ENCODE measurements at regions not wholly inside any gene's neighbourhood (a gene's known extent, or its start where the extent isn't known, plus 50 kb on each side); places are given as distances from the start of the nearest gene placed in this dataset.

DNA sequence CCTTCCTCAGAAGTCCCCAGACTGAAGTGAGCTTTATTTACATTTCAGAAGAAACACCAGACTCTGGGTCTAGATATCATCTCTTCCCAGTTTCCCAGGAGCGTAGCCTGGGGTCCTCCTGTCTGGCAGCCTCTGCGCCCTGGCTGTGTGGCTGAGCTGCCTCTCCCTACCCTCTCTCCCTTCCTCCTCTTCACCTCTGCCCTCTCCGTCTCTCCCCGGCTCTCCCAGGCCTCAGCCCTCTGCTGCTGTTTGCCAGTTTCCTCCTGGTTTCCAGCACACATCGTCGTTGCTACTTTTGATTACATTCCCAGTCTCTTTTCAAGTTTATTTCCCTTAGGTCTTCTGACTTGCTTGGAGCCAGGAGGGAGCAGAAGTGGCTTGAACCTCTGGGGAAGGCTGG lies 91.1 kb upstream of the DISP3 start:
- Histone ChIP-seq H3K36me3 (replicated peaks in 1 of 2; ENCODE audit: control insufficient read depth in 1 of 2, insufficient read depth in 2 of 2, low read length in 1 of 2) (no peaks in the 10 kb centered on the region), H3K9me3 (no peaks in the 10 kb centered on the region), H3K27me3 (ENCODE audit: insufficient read depth) (no peaks in the 10 kb centered on the region; the same call in 1 of the 2 replicates), H2AFZ (ENCODE audit: low read depth) (no peak overlapping the region), H3K9ac (no peak overlapping the region), H3K4me1 (ENCODE audit: control insufficient read depth in 1 of 2, insufficient read depth in 2 of 2, low read depth in 1 of 2, low read length in 1 of 2) (peaks cover 0 to 4% of the 10 kb centered on the region in 2 experiments; a peak in 1 of 4 replicates), H3K27ac (ENCODE audit: low read depth in 2 of 2, low read length in 1 of 2) (no peak overlapping the region), H3K9me2 (no peaks in the 10 kb centered on the region), H3K4me2 (no peak overlapping the region), H3K79me2 (ENCODE audit: insufficient read depth) (no peaks in the 10 kb centered on the region), H3K4me3 (ENCODE audit: low read depth in 2 of 2, low read length in 1 of 2) (no peak overlapping the region), H3F3A (replicated peaks; ENCODE audit: insufficient read depth) (no peaks in the 10 kb centered on the region), H4K20me1 (ENCODE audit: insufficient read depth) (no peaks in the 10 kb centered on the region)
- WGBS (ENCODE audit: low lambda C conversion rate) = 9% methylated on average over 6 of the region's 6 CpGs
- ChIA-PET POLR2A (no interaction called here), CTCF (interaction anchor here (1.0 to 1.1 kb wide), 2 partner anchors 11 to 102 kb away, joined by 3 read pairs; no protein-coding TSS in a partner anchor)
- TF ChIP-seq JUND (IDR thresholded peaks at IDR 0.05) = no peak
- TF ChIP-seq, protein P1, sequence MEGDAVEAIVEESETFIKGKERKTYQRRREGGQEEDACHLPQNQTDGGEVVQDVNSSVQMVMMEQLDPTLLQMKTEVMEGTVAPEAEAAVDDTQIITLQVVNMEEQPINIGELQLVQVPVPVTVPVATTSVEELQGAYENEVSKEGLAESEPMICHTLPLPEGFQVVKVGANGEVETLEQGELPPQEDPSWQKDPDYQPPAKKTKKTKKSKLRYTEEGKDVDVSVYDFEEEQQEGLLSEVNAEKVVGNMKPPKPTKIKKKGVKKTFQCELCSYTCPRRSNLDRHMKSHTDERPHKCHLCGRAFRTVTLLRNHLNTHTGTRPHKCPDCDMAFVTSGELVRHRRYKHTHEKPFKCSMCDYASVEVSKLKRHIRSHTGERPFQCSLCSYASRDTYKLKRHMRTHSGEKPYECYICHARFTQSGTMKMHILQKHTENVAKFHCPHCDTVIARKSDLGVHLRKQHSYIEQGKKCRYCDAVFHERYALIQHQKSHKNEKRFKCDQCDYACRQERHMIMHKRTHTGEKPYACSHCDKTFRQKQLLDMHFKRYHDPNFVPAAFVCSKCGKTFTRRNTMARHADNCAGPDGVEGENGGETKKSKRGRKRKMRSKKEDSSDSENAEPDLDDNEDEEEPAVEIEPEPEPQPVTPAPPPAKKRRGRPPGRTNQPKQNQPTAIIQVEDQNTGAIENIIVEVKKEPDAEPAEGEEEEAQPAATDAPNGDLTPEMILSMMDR (IDR thresholded peaks at IDR 0.05) = no peak
- TF ChIP-seq, protein P2, sequence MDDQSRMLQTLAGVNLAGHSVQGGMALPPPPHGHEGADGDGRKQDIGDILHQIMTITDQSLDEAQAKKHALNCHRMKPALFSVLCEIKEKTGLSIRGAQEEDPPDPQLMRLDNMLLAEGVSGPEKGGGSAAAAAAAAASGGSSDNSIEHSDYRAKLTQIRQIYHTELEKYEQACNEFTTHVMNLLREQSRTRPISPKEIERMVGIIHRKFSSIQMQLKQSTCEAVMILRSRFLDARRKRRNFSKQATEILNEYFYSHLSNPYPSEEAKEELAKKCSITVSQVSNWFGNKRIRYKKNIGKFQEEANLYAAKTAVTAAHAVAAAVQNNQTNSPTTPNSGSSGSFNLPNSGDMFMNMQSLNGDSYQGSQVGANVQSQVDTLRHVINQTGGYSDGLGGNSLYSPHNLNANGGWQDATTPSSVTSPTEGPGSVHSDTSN (IDR thresholded peaks at IDR 0.05) = no peak
- no peak for TF ChIP-seq FOXM1 (IDR thresholded peaks at IDR 0.05; ENCODE audit: low read depth)
- DNase-seq = no peak

DNA sequence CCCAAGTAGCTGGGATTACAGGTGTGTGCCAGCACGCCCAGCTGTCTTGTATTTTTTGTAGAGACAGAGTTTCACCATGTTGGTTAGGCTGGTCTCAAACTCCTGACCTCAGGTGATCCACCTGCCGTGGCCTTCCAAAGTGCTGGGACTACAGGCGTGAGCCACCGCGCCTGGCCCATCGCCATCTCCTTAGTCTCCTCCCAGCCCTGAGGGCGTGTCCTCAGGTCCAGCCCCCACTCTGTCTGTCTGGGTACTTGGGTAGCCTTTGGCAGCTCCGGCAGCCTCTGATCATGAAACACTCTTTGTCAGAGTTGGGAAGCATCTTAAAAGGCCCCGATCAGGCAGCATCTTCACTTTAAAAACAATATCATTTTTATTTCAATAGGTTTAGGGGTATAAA lies 90.3 kb upstream of the DISP3 start:
- H3K9me2 ChIP-seq = no peaks in the 10 kb centered on the region
- no peaks in the 10 kb centered on the region for H3K79me2 ChIP-seq (ENCODE audit: insufficient read depth)
- H3F3A ChIP-seq (replicated peaks; ENCODE audit: insufficient read depth) = no peaks in the 10 kb centered on the region
- no peak overlapping the region for H2AFZ ChIP-seq (ENCODE audit: low read depth)
- no peak overlapping the region for H3K4me2 ChIP-seq
- TF ChIP-seq POLR2AphosphoS5 (IDR thresholded peaks at IDR 0.05; ENCODE audit: low read depth, low read length) (no peak), NRF1 (IDR thresholded peaks at IDR 0.05; ENCODE audit: low read depth, low read length) (no peak), FOXM1 (IDR thresholded peaks at IDR 0.05; ENCODE audit: low read depth) (no peak), EP300 (IDR thresholded peaks at IDR 0.05; ENCODE audit: borderline replicate concordance in 1 of 2, low read depth in 1 of 2, low read length in 1 of 2) (no peak), JUND (IDR thresholded peaks at IDR 0.05) (no peak), YY1 (IDR thresholded peaks at IDR 0.05; ENCODE audit: low read depth) (no peak)
- TF ChIP-seq, protein P3, sequence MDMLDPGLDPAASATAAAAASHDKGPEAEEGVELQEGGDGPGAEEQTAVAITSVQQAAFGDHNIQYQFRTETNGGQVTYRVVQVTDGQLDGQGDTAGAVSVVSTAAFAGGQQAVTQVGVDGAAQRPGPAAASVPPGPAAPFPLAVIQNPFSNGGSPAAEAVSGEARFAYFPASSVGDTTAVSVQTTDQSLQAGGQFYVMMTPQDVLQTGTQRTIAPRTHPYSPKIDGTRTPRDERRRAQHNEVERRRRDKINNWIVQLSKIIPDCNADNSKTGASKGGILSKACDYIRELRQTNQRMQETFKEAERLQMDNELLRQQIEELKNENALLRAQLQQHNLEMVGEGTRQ (IDR thresholded peaks at IDR 0.05; ENCODE audit: borderline replicate concordance, low read depth, low read length) = no peak
- TF ChIP-seq, protein P4, sequence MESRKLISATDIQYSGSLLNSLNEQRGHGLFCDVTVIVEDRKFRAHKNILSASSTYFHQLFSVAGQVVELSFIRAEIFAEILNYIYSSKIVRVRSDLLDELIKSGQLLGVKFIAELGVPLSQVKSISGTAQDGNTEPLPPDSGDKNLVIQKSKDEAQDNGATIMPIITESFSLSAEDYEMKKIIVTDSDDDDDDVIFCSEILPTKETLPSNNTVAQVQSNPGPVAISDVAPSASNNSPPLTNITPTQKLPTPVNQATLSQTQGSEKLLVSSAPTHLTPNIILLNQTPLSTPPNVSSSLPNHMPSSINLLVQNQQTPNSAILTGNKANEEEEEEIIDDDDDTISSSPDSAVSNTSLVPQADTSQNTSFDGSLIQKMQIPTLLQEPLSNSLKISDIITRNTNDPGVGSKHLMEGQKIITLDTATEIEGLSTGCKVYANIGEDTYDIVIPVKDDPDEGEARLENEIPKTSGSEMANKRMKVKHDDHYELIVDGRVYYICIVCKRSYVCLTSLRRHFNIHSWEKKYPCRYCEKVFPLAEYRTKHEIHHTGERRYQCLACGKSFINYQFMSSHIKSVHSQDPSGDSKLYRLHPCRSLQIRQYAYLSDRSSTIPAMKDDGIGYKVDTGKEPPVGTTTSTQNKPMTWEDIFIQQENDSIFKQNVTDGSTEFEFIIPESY (IDR thresholded peaks at IDR 0.05; ENCODE audit: borderline replicate concordance, low read depth) = no peak
- TF ChIP-seq, protein P5, sequence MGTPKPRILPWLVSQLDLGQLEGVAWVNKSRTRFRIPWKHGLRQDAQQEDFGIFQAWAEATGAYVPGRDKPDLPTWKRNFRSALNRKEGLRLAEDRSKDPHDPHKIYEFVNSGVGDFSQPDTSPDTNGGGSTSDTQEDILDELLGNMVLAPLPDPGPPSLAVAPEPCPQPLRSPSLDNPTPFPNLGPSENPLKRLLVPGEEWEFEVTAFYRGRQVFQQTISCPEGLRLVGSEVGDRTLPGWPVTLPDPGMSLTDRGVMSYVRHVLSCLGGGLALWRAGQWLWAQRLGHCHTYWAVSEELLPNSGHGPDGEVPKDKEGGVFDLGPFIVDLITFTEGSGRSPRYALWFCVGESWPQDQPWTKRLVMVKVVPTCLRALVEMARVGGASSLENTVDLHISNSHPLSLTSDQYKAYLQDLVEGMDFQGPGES (IDR thresholded peaks at IDR 0.05; ENCODE audit: low read depth, low read length) = no peak
- no peak overlapping the region for H3K4me3 ChIP-seq (ENCODE audit: low read depth in 2 of 2, low read length in 1 of 2)
- no peak overlapping the region for H3K9ac ChIP-seq
- ChIA-PET POLR2A (no interaction called here), CTCF (interaction anchor here (1.1 kb wide), 1 partner anchor 14 kb away, joined by 3 read pairs; no protein-coding TSS in a partner anchor)
- H3K36me3 ChIP-seq (replicated peaks in 1 of 2; ENCODE audit: control insufficient read depth in 1 of 2, insufficient read depth in 2 of 2, low read length in 1 of 2) = no peaks in the 10 kb centered on the region
- H3K27me3 ChIP-seq (ENCODE audit: insufficient read depth) = no peaks in the 10 kb centered on the region; the same call in 1 of the 2 replicates
- 59% methylated on average over 9 of the region's 9 CpGs for WGBS (ENCODE audit: low lambda C conversion rate)
- no peaks in the 10 kb centered on the region for H4K20me1 ChIP-seq (ENCODE audit: insufficient read depth)
- H3K9me3 ChIP-seq = no peaks in the 10 kb centered on the region
- peaks cover 0 to 4% of the 10 kb centered on the region in 2 experiments; a peak in 1 of 4 replicates for H3K4me1 ChIP-seq (ENCODE audit: control insufficient read depth in 1 of 2, insufficient read depth in 2 of 2, low read depth in 1 of 2, low read length in 1 of 2)
- H3K27ac ChIP-seq (ENCODE audit: low read depth in 2 of 2, low read length in 1 of 2) = no peak overlapping the region
- DNase-seq = no peak
